H1 (cell line): ENCODE measurements at regions not wholly inside any gene's neighbourhood (a gene's known extent, or its start where the extent isn't known, plus 50 kb on each side); places are given as distances from the start of the nearest gene placed in this dataset.

Source experiments
- CTCF ChIA-PET: fragments of 300-600 bp; sonication (Branson Sonifier 250); formaldehyde crosslinking; loops from one replicate; lab custom pipeline; 2021; ENCODE audit not compliant: partially characterized antibody; lab: Charles Lee
- POLR2A ChIA-PET: fragments of 300-600 bp; sonication (Branson Sonifier 250); formaldehyde crosslinking; loops from one replicate; lab custom pipeline; 2021; ENCODE audit warnings: inconsistent platforms; ENCODE audit not compliant: partially characterized antibody; lab: Charles Lee
- DNase-seq, 2 experiments: peaks; one replicate each; pipeline versions ENCODE4 v3.0.0 to v3.0.0-alpha.2; 2010 to 2022; ENCODE audit warnings: low spot score in 2 of 2, low read depth in 1 of 2, mixed read lengths in 1 of 2
- FAIRE-seq: peaks from 2 replicates; lab custom pipeline; 2011; peaks lifted over from hg19 to GRCh38; lab: Jason Lieb, UNC
- H2AFZ ChIP-seq: 2 replicates; pipeline ENCODE4 v1.8.1; 2012; ENCODE audit warnings: low read length, inconsistent platforms
- H2AK5ac ChIP-seq: 2 replicates; pipeline ENCODE4 v1.6.1; 2013; ENCODE audit warnings: low read depth, low read length
- H2BK120ac ChIP-seq: replicated peaks from 2 replicates; pipeline ENCODE3; 2013; ENCODE audit warnings: low read depth, low read length, inconsistent platforms
- H2BK12ac ChIP-seq: 2 replicates; pipeline ENCODE4 v1.6.1; 2013; ENCODE audit warnings: low read depth, low read length
- H2BK15ac ChIP-seq: 2 replicates; pipeline ENCODE4 v1.6.1; 2013; ENCODE audit warnings: low read length
- H2BK20ac ChIP-seq: 2 replicates; pipeline ENCODE4 v1.6.1; 2013; ENCODE audit warnings: low read length
- H2BK5ac ChIP-seq: 2 replicates; pipeline ENCODE4 v1.6.1; 2013; ENCODE audit warnings: low read depth, low read length
- H3K14ac ChIP-seq: 2 replicates; pipeline ENCODE4 v1.6.1; 2013; ENCODE audit warnings: inconsistent platforms; ENCODE audit not compliant: insufficient read length
- H3K18ac ChIP-seq: 2 replicates; pipeline ENCODE4 v1.6.1; 2013; ENCODE audit warnings: low read length; ENCODE audit errors: extremely low read depth
- H3K23ac ChIP-seq: 2 replicates; pipeline ENCODE4 v1.6.1; 2013; ENCODE audit warnings: inconsistent platforms; ENCODE audit not compliant: insufficient read length
- H3K23me2 ChIP-seq: 2 replicates; pipeline ENCODE4 v1.6.1; 2013; ENCODE audit warnings: low read depth, low read length
- H3K27ac ChIP-seq: 2 replicates; pipeline ENCODE4 v1.6.1; 2011; ENCODE audit warnings: low read depth, low read length, inconsistent platforms
- H3K27me3 ChIP-seq, 4 experiments: replicated peaks in 1 of 4; 1 replicate in 1 of 4; 2 replicates in 3 of 4; pipeline versions ENCODE4 v1.6.1 to v1.8.1; 2011 to 2013; ENCODE audit warnings: low read length in 3 of 4, mild to moderate bottlenecking in 3 of 4, inconsistent platforms in 2 of 4, mixed read lengths in 2 of 4, moderate library complexity in 1 of 4; ENCODE audit not compliant: control insufficient read depth in 3 of 4, insufficient read depth in 3 of 4; ENCODE audit errors: extremely low read depth in 1 of 4
- H3K36me3 ChIP-seq, 4 experiments: 2 replicates each; pipeline versions ENCODE4 v1.6.1 to v1.8.1; 2011 to 2013; ENCODE audit warnings: mild to moderate bottlenecking in 4 of 4, low read length in 3 of 4, moderate library complexity in 2 of 4, control low read depth in 1 of 4, inconsistent platforms in 1 of 4; ENCODE audit not compliant: insufficient read depth in 4 of 4, control insufficient read depth in 2 of 4
- H3K4ac ChIP-seq: replicated peaks from 2 replicates; pipeline ENCODE3; 2013; ENCODE audit warnings: low read length, low read depth, mixed read lengths, inconsistent platforms; ENCODE audit not compliant: insufficient read length
- H3K4me1 ChIP-seq, 4 experiments: replicated peaks in 1 of 4; 1 replicate in 1 of 4; 2 replicates in 3 of 4; pipeline versions ENCODE4 v1.6.1 to v1.8.1; 2011 to 2013; ENCODE audit warnings: low read length in 3 of 4, inconsistent platforms in 2 of 4, mixed read lengths in 1 of 4; ENCODE audit not compliant: insufficient read depth in 4 of 4, control insufficient read depth in 3 of 4
- H3K4me2 ChIP-seq, 2 experiments: 2 replicates each; pipeline versions ENCODE4 v1.6.1 to v1.8.1; 2011 to 2013; ENCODE audit warnings: low read depth in 2 of 2, low read length in 2 of 2, control low read depth in 1 of 2, inconsistent platforms in 1 of 2, mild to moderate bottlenecking in 1 of 2; ENCODE audit not compliant: insufficient read depth in 1 of 2
- H3K4me3 ChIP-seq, 4 experiments: fragments of 200-600, 300-600 bp in 1 of 4; sonication (generic), shearing (Covaris generic), sonication (Bioruptor Twin) in 1 of 4; 2 replicates each; pipeline versions ENCODE4 v1.5.1 to v1.8.1; 2011 to 2016; ENCODE audit warnings: low read length in 4 of 4, low read depth in 3 of 4, control low read depth in 2 of 4, inconsistent platforms in 2 of 4, mild to moderate bottlenecking in 2 of 4, mixed read lengths in 1 of 4, moderate library complexity in 1 of 4; ENCODE audit not compliant: insufficient read depth in 2 of 4; ENCODE audit errors: extremely low read depth in 1 of 4
- H3K56ac ChIP-seq: replicated peaks from 2 replicates; pipeline ENCODE3; 2013; ENCODE audit warnings: low read depth, mild to moderate bottlenecking, mixed read lengths, low read length, inconsistent platforms; ENCODE audit not compliant: insufficient read length
- H3K79me1 ChIP-seq: 2 replicates; pipeline ENCODE4 v1.6.1; 2013; ENCODE audit warnings: low read depth, low read length, control low read depth
- H3K79me2 ChIP-seq, 2 experiments: 2 replicates each; pipeline versions ENCODE4 v1.6.1 to v1.8.1; 2012 to 2013; ENCODE audit warnings: low read length in 2 of 2, mild to moderate bottlenecking in 2 of 2, inconsistent platforms in 1 of 2; ENCODE audit not compliant: insufficient read depth in 2 of 2, control insufficient read depth in 1 of 2
- H3K9ac ChIP-seq, 4 experiments: replicated peaks in 1 of 4; 1 replicate in 1 of 4; 2 replicates in 3 of 4; pipeline versions ENCODE4 v1.6.1 to v1.8.1; 2011 to 2013; ENCODE audit warnings: low read depth in 3 of 4, low read length in 3 of 4, control low read depth in 2 of 4, mild to moderate bottlenecking in 2 of 4, moderate library complexity in 2 of 4, inconsistent platforms in 1 of 4; ENCODE audit errors: extremely low read depth in 1 of 4
- H3K9me3 ChIP-seq, 2 experiments: 2 replicates each; pipeline versions ENCODE4 v1.6.1 to v1.8.1; 2012 to 2013; ENCODE audit warnings: mild to moderate bottlenecking in 2 of 2, moderate library complexity in 2 of 2, control low read depth in 1 of 2, inconsistent platforms in 1 of 2, low read depth in 1 of 2, low read length in 1 of 2, mixed read lengths in 1 of 2; ENCODE audit not compliant: insufficient read depth in 2 of 2
- H4K20me1 ChIP-seq, 2 experiments: replicated peaks in 1 of 2; 2 replicates each; pipeline versions ENCODE3 to v1.8.1; 2011 to 2013; ENCODE audit warnings: inconsistent platforms in 2 of 2, low read length in 2 of 2, mild to moderate bottlenecking in 1 of 2; ENCODE audit not compliant: insufficient read depth in 2 of 2, control insufficient read depth in 1 of 2
- H4K5ac ChIP-seq: 2 replicates; pipeline ENCODE4 v1.6.1; 2013; ENCODE audit warnings: low read length, low read depth, mixed read lengths, inconsistent platforms; ENCODE audit not compliant: insufficient read length
- H4K8ac ChIP-seq: 2 replicates; pipeline ENCODE4 v1.8.0; 2013; ENCODE audit warnings: mild to moderate bottlenecking, moderate library complexity, low read length, inconsistent platforms; ENCODE audit not compliant: insufficient read depth; ENCODE audit errors: extremely low read depth
- H4K91ac ChIP-seq: replicated peaks from 2 replicates; pipeline ENCODE3; 2013; ENCODE audit warnings: low read length, mixed read lengths, inconsistent platforms; ENCODE audit not compliant: insufficient read length
- CTCF ChIP-seq, 3 experiments: IDR thresholded peaks; 1 replicate in 2 of 3; 2 replicates in 1 of 3; pipeline versions ENCODE4 v1.5.1 to v1.6.1; 2011; ENCODE audit warnings: low read length in 3 of 3, mild to moderate bottlenecking in 3 of 3, inconsistent platforms in 2 of 3, low read depth in 1 of 3, moderate library complexity in 1 of 3; ENCODE audit not compliant: insufficient read depth in 1 of 3; ENCODE audit errors: control extremely low read depth in 1 of 3
- MAFK ChIP-seq: IDR thresholded peaks from 2 replicates; pipeline ENCODE4 v1.6.1; 2012; ENCODE audit warnings: low read depth, mild to moderate bottlenecking, improper control_type of control experiment, low read length
- RFX5 ChIP-seq: IDR thresholded peaks from 2 replicates; pipeline ENCODE4 v1.6.1; 2011; ENCODE audit warnings: low read depth, low read length, improper control_type of control experiment, borderline replicate concordance
- SP4 ChIP-seq: IDR thresholded peaks from 2 replicates; pipeline ENCODE4 v1.6.1; 2012; ENCODE audit warnings: low read length, inconsistent platforms
- ZNF274 ChIP-seq: IDR thresholded peaks from 2 replicates; pipeline ENCODE4 v1.7.0; 2012; ENCODE audit warnings: low read length, borderline replicate concordance; ENCODE audit errors: extremely low read depth
- WGBS, 2 experiments: shearing (Covaris generic) in 1 of 2; methylation state at CpG; one replicate each; pipeline versions ENCODE4 v1.1.6 to v1.1.7; 2013 to 2015; ENCODE audit warnings: low lambda C conversion rate in 2 of 2, mixed read lengths in 2 of 2, inconsistent platforms in 1 of 2, low coverage in 1 of 2, missing lambda C conversion rate in 1 of 2; ENCODE audit not compliant: insufficient replicate concordance in 2 of 2, insufficient coverage in 1 of 2, insufficient read length in 1 of 2; ENCODE audit errors: extremely low coverage in 1 of 2, missing lambda C conversion rate in 1 of 2; 5-methylcytosine and 5-hydroxymethylcytosine counted together

- Histone ChIP-seq H3K18ac (no peak overlapping the region), H3K79me2 (no peaks in the 10 kb centered on the region), H2AFZ (no peak overlapping the region), H2BK5ac (no peak overlapping the region), H2BK12ac (no peak overlapping the region), H2BK15ac (no peak overlapping the region), H4K8ac (no peak overlapping the region), H3K4me2 (no peak overlapping the region), H3K79me1 (no peaks in the 10 kb centered on the region), H3K27me3 (no peaks in the 10 kb centered on the region), H2AK5ac (no peak overlapping the region), H3K23ac (no peak overlapping the region), H3K9me3 (no peaks in the 10 kb centered on the region), H3K9ac (no peak overlapping the region), H3K14ac (no peak overlapping the region), H4K5ac (no peak overlapping the region), H3K4ac (no peak overlapping the region), H3K36me3 (no peaks in the 10 kb centered on the region), H4K91ac (no peak overlapping the region), H2BK120ac (no peak overlapping the region), H3K23me2 (no peaks in the 10 kb centered on the region), H2BK20ac (no peak overlapping the region), H3K27ac (no peak overlapping the region), H3K4me3 (no peak overlapping the region), H3K56ac (no peak overlapping the region), H4K20me1 (no peaks in the 10 kb centered on the region), H3K4me1 (no peaks in the 10 kb centered on the region)
- WGBS, 2 experiments, result 78% methylated on average over 1 of the region's 1 CpG; no CpG with 5 or more reads in 1 of the 2 experiments
- FAIRE-seq (no peak), DNase-seq (no peak)
- POLR2A ChIA-PET, result no interaction called here
- CTCF ChIA-PET, result no interaction called here
- TF ChIP-seq SP4, result no peak
- TF ChIP-seq MAFK, result no peak
- no peak for TF ChIP-seq ZNF274
- no peak for TF ChIP-seq CTCF (IDR thresholded peaks at IDR 0.05; ENCODE audit: control extremely low read depth in 1 of 3, insufficient read depth in 1 of 3, low read depth in 1 of 3, low read length in 3 of 3)
- no peak for TF ChIP-seq RFX5
Observed at GRCh38 chr6:93568169-93568568, 148.8 kb upstream of the EPHA7 start.
